ENCODE measurements at regions not wholly inside any gene's neighbourhood (a gene's known extent, or its start where the extent isn't known, plus 50 kb on each side); places are given as distances from the start of the nearest gene placed in this dataset.
"Not testable (repeated sequence)": the region's sequence is repeated elsewhere in the genome, so short reads cannot be mapped to it uniquely, and the experiment has no call there.

DNA sequence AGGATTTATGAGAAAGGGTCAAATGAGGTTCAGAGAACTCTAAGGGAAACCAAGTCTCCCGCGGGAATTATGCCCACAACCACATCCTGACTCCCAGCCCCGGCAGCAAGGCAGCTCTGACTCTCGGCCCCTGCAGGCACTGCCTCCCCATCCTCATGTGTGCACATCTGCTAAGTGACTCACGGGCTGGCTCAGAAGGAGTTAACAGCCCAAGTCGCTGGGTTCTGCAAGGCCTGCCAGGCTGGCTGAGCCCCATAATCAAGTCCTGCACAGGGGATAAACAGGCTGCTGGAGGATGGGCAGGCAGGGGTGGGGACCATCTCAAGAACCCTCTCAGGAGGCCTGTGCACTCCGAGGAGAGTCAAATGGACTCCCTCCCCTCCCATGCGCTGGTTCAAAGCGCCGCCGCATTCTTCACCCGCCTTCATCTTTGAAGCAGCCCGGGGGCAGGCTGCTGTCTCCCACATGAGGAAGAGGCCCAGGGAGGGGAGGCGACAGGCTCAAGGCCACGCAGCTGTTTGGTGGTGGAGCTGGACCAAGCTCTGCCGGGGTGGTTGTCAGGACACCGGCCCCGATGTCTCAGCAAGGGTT lies 344.3 kb downstream of the MATN1 start:
- DNase-seq (ENCODE audit: low read depth in 2 of 2) = no peak

DNA sequence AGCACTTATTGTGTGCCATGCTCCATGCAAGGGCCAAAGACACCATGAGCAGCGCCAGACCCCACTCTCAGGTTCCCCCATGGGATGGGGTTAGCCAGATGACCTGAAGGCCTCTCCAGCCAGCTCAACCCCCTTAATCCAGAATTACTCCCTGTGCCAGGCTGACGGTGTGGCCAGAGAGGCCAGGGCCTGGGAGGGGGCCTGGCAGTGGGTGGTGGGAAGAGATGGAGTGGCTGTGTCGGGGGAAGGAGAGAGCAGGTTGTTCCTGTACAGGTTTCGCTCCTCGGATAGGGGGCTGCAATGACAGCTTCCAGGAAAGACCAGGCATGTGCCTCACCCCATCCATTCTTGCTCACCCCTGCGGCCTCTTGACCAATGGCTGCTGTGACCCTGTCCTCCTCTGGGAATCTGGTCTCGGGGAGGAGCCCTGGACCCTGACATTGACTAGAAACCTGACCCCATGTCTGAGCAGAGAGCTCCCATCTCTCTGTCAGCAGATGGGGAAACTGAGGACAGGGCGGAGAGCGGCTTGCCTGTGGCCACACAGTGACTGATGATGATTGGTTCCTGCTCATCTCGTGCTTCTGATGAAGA lies 345.3 kb downstream of the MATN1 start:
- DNase-seq (ENCODE audit: low read depth in 2 of 2) = no peak

DNA sequence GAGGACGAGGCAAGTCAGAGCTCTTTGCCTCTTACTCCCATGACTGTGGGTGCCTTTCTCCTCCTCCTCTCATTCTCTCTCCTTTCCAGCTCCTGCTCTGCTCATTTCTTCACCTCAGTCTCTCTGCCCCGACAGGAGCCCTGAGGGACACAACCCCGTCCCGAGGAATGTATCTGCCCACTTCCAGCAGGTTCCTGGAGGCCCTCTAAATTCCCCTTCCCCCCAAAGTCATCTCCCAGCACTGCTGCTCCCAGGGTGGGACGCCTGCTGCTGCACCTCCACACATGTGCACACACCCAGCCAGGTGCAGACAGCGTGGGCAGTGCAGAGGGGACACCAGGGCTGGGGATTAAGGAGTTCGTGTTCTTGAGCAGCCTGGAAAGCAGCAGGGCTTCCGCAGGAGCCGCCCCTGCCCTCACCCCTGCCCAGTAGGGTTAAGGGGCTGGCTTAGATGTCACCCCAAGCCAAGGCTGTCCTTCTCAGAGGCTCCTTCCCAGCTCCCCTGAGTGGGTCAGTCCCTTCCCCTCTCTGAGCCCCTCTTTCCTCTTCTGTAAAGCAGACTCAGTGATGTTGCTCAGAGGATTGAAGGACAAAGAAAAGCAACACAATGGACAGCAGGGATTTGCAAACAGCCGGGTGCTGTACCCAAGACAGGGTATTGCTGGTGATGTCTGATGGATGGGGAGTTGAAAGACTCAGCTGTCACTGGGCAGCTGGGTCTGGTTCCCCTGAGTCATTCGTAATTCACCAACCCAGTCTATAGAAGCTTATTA lies 346.0 kb downstream of the MATN1 start:
- no peak for DNase-seq (ENCODE audit: low read depth in 2 of 2)

DNA sequence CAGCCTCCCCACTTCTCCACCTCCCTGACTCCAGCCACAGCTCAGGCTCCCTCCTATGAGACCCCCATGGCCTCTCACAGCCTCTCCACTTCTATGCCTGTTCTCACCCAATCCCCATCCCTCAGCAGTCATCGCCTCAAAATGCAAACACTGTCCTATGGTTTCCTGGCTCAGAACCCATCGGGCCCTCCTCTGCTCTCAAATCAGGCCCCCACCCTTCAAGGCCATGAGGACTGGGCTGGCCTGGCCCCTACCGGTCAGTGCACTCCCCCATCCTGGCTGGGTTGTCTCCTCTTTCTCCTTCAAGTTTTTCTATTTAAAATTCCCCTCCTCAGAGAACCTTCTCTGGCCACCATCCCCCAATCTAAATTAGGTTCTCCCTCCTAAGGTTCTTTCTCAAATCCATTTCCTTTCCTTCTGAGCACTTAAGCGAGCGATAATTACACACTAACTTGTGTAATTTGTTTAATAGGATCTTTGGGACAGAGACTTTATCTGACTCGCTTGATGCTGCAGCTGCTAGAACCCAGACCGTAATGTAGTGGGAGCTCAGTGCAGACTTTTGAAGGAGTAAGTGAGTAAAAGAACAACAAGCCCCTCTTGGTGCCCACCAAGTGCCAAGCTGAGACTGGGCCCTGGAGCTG lies 347.2 kb downstream of the MATN1 start:
- no peak for DNase-seq (ENCODE audit: low read depth in 2 of 2)

DNA sequence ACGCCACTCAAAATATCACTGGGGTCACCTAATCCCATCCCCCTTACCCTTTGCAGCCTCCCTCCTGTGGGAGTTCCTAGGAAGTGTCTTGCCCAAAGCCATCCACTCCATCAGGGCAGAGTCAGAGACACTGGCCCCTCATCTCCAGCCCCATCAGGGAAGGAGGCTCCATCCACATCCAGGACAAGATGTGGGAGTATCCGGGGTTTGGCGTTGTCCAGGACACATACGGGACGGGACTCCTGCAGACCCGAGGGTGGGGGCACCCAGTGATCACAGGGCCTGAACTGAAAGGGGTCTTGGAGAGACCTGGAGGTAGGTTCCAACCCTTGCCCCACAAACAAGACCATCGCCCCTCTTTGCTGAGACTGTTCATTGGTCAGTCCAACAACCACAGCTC lies 348.2 kb downstream of the MATN1 start:
- no peak for DNase-seq (ENCODE audit: low read depth in 2 of 2)

DNA sequence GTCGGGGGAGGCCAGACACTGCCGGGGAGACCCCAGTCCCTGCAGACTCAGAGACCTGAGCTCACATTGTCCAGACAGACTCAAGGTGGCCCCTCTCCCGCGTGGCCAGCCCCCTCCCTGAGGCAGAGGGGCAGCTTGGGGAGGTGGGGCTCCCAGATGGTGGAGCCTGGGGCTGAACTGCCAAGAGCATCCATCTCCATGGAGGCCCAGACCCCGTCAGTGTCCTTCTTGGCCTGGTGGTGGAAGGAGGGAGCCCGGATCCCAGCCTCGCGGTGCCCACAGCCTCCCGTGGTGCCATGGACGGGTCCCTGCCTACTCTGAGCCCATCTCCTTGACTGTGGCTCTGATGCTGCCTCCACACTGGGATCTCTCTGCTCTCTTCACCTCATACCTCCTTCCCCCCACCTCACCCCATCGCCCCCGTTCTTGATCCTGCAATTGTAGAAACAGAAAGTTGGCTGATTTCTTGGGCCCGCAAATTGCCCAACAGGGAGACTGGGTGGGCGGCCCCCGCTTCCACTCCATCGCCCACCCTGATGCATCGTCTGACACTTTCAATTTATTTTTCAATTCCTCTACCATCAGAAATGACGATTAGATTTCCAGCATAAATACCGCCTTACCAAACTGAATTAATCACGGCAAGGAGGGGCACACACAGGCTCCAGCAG lies 348.9 kb downstream of the MATN1 start:
- no peak for DNase-seq (ENCODE audit: low read depth in 2 of 2)

DNA sequence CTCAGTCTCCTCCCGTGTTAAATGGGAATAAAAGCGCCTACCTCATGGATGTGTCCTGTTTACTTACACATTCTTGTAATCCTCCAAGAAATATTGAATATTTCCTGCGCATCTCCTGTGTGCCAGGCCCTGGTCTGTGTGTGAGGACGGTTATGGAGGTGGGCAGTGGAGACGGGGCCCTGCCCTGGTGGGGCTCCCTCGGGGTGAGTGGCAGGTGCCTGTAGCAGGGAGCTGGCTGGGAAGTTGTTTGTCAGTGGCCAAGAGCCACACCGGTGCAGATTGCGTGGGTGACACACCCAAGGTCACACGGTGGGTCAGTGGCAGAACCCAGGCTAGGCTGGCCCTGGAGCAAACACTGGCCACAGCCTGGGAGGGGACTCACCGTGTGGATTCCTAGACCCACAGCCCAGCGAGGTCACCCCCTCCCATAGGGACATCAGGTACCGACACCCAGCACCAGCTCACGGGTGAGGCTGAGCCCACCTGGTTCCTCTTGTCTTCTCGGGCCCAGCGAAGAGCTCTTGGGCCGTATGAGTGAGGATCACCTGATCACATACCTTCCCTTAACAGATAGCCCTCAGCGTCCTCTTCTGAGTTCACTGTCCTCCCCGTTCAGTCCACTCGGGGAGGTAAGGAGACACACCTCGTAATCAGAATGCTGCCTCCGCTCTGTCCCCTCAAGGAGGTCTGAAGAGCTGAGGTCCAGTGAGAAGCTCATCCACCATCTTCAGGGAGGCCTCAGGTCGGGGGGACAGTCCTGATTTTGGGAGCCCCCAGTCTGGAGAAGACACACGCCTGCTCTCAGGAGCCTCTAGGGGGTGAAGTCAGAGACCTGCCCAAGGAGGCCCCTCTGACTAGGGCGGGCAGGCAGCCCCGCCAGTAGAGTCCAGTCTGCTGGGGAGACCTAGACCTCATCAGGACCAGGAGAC lies 349.6 kb downstream of the MATN1 start:
- DNase-seq (ENCODE audit: low read depth in 2 of 2) = no peak

DNA sequence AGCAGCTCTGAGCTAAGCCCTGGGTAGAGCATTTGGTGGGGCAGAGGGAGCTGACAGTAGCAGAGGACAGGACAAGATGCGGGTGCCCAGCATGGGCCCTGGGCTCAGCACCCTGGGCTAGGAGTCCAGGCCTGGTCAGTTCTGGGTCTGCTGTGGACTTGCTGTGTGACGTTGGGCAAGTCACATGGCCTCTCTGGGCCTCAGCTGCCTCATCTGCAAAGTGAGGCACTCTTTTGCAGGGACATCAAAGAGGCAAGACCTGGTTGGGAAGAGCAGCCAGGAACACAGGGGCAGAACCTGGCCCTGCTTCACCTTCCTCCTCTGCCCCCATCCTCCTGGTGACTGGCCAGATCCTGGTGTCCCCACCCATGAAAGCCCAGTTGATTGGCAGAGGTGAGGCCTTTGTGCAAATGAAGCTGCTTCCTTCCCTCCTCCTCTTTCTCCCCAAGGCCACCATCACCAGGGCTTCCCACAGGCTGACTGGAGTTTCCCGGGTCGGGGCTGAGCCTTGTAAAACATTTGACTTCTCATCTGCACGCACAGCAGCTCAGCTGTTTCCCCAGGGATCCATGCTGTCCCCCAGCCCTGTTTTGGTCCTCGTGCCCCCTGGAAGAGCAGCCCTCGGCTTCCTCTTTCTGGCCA lies 350.5 kb downstream of the MATN1 start:
- DNase-seq (ENCODE audit: low read depth in 2 of 2) = no peak

DNA sequence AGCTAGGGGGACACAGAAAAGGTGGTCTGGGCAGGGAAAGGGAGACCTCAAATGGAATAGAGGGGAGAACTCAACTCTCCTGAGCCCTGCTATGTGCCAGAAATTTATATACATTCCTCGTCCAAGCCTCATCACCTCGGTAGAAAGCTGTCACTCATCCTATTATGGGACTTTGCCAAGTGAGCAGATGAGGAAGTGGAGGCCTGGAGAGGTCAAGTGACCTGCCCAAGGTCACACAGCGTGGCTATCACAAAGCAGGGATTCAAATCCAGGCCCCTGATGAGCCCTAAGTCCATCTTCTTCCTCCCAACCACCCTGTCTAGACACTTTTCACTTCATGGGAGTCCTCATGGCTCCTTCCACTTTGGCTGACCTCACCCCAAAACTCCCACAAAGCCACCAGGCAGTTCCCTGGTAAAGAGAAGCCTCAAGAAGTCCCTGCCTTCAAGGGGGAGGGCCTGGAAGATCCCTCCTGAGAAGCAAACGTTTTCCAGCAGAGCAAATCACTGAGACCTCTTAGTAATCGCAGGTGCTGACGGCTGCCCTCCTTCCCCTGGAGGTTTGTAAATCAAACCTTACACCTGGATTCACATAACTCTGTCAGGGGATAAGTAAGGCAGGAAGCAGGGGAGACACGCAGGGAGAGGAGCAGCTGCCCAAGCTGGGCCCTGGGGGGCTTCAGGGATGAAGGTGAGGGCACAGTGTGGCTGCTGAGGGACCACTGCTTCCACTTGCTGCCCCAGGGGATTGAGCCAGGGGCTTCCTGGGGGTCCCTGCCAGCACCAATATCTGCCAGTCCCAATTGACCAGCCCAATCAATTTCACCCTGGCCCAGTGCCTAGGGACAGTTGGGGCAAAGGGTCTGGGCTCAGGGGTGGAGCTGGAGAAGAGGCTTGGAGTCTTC lies 351.2 kb downstream of the MATN1 start:
- DNase-seq (ENCODE audit: low read depth in 2 of 2) = no peak

DNA sequence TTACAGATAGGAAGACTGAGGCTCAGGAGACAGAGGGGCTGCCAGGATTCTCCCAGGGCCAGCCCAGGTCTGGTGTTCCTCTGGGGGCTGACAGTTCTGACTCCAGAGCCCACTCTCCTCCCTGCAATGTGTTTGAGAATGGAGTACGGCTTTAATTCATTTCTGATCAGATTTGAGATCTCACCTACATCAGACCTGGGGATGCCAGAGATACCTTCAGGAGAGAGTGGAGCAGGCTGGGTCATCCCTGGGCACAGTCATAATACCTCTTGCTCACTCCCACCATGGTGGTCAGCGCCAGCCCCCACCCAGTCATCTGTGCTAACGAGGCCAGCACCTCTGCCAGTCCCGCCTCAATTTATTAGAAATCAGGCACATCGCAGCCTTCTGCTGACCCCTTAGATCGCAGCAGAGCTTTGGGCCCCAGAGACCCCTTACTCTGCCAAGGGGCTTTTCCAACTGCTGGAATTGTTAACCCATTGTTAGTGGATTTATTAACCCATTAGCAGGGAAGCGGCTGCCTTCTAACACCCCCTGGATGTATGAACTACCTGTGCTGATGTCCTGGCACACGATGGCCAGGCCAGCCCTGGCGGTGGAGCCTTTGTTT lies 352.1 kb downstream of the MATN1 start:
- no peak for DNase-seq (ENCODE audit: low read depth in 2 of 2)

DNA sequence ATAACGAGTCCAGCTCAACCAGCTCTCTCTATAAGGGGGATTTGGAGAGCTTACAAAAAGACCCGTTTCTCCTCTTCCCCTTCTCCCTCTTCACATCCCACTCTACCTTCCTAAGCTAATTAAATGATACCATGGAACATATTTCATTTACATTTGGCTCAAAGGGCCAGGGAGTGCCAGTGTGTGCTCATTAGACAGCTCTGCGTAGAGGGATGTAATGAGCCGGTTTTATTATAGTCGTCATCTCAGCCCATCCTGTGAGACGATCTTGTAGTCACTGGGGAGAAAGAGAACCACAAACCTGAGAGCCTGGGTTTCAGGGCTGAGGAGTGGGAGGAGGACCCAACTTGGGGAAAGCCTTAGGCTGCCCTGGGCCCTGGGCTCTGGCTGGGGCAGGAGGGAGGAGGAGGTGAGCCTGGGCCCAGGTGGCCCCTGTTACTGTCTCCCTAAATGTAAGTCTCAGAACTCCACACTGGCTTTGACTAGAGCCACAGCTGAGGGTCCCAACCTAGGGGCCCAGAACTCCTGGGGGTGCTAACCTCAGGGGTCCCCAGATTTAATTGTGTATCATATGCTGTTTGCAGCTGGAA lies 354.6 kb downstream of the MATN1 start:
- DNase-seq (ENCODE audit: low read depth in 2 of 2) = no peak

DNA sequence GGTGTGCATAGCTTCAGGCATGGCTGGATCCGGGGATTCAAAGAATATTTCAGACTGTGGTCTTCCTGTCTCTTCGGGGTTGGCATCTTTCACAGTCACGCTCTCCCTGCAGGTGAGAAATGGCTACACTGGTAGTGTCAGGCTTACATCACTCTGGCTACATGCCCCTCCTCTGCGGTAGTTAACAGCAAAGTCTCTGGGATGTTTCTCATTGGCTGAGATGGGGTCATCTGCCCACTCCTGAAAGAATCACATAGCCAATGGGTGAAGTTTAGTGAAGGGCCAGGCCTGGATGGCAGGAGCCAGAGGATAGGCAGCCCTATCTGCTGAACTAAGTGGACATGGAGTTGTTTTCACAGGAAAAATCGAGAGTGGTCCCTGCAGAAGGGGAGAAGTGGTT lies 356.5 kb downstream of the MATN1 start:
- DNase-seq (ENCODE audit: low read depth in 2 of 2) = no peak

DNA sequence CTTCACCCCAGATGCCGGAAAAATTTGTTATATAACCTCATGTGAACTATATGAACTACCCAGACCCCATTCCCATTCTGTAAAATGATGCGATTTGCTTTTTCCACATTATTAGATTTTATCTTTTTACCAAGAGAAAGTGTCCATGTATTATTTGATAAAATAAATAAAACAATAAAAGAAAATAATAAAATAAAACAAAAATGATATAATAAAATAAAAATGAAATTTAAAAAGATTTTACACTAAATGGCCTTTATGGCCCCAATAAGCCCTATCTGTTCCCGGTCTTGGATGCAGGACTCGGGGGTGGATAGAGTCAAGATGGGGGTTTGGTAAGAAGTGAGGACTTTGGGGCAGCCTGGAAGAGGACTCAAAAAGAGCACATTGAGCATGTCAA lies 357.2 kb downstream of the MATN1 start:
- no peak for DNase-seq (ENCODE audit: low read depth in 2 of 2)

DNA sequence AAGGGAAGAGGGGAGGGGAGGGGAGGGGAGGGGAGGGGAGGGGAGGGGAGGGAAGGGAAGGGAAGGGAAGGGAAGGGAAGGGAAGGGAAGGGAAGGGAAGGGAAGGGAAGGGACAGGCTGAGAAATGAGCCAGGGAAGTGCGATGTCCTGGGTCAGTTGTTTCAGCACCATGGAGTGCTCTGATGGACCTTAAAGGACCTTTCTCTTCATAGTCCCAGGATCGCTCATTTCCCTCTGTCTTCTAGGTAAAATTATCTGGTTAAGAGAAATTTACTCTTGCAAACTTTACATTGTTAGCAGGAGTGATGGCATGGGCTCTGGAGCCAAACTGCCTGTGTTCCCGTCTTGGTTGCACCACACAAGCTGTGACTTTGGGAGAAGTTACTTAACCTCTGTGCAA lies 357.8 kb downstream of the MATN1 start:
- no peak for DNase-seq (ENCODE audit: low read depth in 2 of 2)

DNA sequence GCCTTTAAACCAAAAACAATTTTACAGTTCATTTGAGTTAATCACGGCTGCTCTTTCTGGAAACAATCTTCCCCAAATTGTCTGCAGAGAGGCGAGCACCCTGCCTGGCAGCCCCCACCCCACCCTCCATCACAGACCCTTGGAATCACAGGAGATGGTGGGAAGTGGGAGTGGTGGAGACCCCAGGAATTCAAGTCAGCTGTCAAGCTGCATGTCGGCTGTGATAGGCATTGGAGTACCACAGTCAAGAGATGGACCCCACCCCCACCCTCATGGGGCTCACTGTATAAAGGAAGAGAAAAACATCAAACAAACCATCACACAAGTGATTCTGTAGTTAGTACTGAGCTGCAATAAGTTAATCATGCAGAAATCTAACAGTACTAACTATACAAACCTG lies 360.4 kb downstream of the MATN1 start:
- DNase-seq (ENCODE audit: low read depth in 2 of 2) = no peak

DNA sequence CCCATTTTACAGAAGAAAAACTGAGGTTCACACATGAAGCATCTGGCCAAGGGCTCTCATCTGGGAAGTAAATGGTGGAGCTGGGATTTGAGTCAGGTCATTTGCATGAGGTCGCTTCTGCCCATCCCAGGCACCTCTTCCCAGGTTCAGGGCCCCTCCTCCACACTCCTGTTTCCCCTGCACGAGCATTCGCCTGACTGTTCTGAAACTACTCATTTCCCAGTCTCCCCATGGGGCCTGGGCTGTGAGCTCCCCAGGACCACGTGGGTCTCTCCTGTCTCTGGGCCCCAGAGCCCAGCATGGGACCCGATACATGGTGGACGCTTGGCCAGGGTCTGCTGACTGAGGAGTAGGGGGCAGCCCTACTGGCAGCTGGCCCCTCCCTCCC lies 360.8 kb downstream of the MATN1 start:
- no peak for DNase-seq (ENCODE audit: low read depth in 2 of 2)

DNA sequence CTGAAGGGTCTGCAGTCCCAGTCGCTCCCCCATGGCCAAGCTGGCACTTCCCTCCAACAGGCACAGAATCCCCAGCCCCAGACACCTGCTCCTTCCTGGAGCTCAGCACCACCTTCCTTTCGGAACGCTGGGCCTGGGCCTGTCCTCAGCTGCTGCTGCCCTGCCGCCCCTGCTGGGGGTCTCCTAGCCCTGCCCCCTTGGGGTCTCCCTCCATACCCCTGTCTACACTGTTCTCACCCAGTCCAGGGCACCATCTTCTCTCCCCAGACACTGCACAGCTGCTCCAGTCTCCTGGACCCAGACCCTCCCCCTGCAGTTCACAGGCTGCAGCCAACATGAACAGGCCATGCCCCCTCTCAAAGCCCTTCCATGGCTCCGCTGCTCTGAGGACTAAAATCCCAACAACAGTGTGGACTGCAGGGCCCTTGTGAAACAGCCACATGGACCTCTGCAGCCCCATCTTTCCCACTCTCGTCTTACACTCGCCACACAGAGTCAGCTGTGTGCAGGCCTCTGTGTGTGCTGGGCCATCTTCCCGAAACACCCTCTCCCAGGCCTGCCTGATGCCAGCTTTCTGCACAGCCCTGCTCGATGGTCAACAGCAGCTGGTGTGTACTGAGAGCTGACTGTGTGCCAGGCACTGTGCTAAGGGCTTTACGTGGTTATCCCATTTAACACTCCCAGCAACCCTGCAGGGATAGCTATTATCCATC lies 361.3 kb downstream of the MATN1 start:
- DNase-seq (ENCODE audit: low read depth in 2 of 2) = not testable (repeated sequence)

DNA sequence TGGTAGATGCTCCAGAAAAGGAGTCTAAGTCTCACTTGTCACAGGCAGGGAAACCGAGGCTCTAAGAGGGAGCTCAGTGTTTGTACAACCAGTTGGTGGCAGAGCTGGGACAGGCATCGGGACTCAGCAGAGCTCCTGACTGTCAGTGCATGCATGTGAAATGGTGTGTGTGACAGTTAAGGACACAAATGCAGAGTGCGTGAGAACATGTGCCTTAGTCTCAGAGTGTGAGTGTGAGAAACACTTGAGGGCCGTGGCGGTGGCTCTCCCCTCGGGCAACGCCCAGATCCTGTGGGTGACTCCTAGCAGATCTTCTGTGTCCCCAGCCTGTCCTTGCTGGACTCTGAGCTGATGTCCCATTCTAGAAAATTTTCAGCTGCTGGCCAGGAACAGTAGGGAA lies 362.6 kb downstream of the MATN1 start:
- no peak for DNase-seq (ENCODE audit: low read depth in 2 of 2)

All from stimulated activated CD4-positive, alpha-beta T cell treated with anti-CD3 and anti-CD28 coated beads, Interleukin-15, amount 100 ng/mL, for 48 hours (primary cell).